OCI-LY7 (cell line): ENCODE measurements at regions not wholly inside any gene's neighbourhood (a gene's known extent, or its start where the extent isn't known, plus 50 kb on each side); places are given as distances from the start of the nearest gene placed in this dataset.

Experiments
- EZH2phosphoT487 ChIP-seq: fragments of 200-600 bp; sonication (generic); IDR thresholded peaks from 2 replicates; pipeline ENCODE4 v1.6.1; 2018; ENCODE audit warnings: low read depth, borderline replicate concordance, mild to moderate bottlenecking, mixed run types, antibody characterized with exemption, low read length, moderate library complexity, mixed read lengths
- TF ChIP-seq, protein P1 (sequence below): fragments of 200-600 bp; sonication (generic); conservative IDR thresholded peaks from 2 replicates; pipeline ENCODE4 v1.5.1; 2014; ENCODE audit warnings: mild to moderate bottlenecking, antibody characterized with exemption, low read length, moderate library complexity, mixed read lengths

DNA sequence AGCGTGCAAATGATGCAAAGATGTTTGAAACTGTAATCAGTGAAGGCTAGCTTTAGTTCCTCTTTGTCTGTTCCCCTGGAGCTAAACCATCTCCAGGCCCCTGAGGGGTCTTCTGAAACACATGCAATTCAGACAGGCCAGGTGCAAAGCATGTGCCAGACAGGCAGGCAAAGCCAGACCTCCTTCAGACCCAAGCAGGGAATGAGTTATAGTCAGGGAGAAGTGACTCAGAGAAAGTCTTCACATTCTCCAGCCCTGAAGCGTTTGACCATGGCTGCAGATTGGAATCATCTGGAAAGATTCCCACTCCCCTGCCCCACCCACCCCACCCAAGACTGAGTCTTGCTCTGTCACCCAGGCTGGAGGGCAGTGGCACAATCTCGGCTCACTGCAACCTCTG is 187.0 kb upstream of the ISX start:
- TF ChIP-seq, protein P1, sequence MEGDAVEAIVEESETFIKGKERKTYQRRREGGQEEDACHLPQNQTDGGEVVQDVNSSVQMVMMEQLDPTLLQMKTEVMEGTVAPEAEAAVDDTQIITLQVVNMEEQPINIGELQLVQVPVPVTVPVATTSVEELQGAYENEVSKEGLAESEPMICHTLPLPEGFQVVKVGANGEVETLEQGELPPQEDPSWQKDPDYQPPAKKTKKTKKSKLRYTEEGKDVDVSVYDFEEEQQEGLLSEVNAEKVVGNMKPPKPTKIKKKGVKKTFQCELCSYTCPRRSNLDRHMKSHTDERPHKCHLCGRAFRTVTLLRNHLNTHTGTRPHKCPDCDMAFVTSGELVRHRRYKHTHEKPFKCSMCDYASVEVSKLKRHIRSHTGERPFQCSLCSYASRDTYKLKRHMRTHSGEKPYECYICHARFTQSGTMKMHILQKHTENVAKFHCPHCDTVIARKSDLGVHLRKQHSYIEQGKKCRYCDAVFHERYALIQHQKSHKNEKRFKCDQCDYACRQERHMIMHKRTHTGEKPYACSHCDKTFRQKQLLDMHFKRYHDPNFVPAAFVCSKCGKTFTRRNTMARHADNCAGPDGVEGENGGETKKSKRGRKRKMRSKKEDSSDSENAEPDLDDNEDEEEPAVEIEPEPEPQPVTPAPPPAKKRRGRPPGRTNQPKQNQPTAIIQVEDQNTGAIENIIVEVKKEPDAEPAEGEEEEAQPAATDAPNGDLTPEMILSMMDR = no peak
- no peak for TF ChIP-seq EZH2phosphoT487
